ENCODE measurements at regions not wholly inside any gene's neighbourhood (a gene's known extent, or its start where the extent isn't known, plus 50 kb on each side); places are given as distances from the start of the nearest gene placed in this dataset.

GRCh38 chr7:35422715-35423114 lies 168.8 kb upstream of the TBX20 start:
- no peak for TF ChIP-seq EZH2 (IDR thresholded peaks at IDR 0.05; ENCODE audit: borderline replicate concordance, low read depth, low read length, severe bottlenecking)
- TF ChIP-seq, protein P1, sequence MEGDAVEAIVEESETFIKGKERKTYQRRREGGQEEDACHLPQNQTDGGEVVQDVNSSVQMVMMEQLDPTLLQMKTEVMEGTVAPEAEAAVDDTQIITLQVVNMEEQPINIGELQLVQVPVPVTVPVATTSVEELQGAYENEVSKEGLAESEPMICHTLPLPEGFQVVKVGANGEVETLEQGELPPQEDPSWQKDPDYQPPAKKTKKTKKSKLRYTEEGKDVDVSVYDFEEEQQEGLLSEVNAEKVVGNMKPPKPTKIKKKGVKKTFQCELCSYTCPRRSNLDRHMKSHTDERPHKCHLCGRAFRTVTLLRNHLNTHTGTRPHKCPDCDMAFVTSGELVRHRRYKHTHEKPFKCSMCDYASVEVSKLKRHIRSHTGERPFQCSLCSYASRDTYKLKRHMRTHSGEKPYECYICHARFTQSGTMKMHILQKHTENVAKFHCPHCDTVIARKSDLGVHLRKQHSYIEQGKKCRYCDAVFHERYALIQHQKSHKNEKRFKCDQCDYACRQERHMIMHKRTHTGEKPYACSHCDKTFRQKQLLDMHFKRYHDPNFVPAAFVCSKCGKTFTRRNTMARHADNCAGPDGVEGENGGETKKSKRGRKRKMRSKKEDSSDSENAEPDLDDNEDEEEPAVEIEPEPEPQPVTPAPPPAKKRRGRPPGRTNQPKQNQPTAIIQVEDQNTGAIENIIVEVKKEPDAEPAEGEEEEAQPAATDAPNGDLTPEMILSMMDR (IDR thresholded peaks at IDR 0.05; ENCODE audit: borderline replicate concordance, extremely low read depth, low read length, poor library complexity, severe bottlenecking) = no peak

Measured in DND-41 (cell line).